ENCODE measurements at regions not wholly inside any gene's neighbourhood (a gene's known extent, or its start where the extent isn't known, plus 50 kb on each side); places are given as distances from the start of the nearest gene placed in this dataset.

DNA sequence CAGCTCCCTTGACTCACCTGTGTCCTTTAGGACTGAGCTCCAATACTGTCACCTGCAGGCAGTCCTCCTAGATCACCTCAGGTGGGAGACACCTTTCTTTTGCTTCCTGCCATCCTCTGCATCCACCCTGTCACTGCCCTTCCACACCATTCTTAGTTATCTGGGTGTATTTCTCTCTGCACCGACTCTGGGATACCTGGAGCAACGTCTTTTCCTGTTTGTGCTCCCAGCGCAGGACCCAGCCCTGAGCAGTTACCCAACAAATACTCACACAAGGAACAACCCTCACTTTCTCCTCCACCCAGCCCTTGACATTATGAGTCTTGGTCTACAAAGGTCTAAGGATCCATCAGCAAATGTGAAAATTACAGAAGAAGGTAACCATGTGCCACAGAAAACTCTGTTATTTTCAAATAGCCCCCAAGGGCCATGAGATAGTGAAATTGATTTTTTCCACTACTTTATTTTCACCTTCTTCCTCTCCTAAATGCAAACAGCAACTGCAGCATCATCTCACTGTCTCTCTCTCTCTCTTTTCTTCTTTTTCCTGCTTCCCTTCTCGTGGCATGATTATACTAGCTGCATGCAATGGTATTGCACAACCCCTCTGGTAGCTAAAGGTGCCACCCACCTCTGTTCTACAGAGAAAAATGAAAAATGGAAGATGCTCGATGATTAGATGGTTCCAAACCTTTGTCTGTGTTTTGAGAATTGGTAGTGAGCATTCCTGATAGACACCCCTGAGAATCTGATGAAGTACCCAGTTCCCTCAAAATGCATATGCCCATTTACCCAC is 89.0 kb downstream of the MIS18A start:
- Histone ChIP-seq H3K4me2 (ENCODE audit: control insufficient read depth, insufficient read depth) (no peak overlapping the region), H3K9ac (ENCODE audit: control insufficient read depth, insufficient read depth, low read length) (no peak overlapping the region), H4K20me1 (ENCODE audit: control insufficient read depth, insufficient read depth) (no peaks in the 10 kb centered on the region), H3K9me3 (replicated peaks; ENCODE audit: control insufficient read depth, insufficient read depth, low read length) (no peaks in the 10 kb centered on the region; the same call in 2 of the 3 replicates), H3K79me2 (ENCODE audit: control insufficient read depth, insufficient read depth, low read length) (no peaks in the 10 kb centered on the region), H3K4me3 (no peak overlapping the region), H2AFZ (ENCODE audit: control insufficient read depth, low read depth, low read length) (no peak overlapping the region), H3K27ac (ENCODE audit: control insufficient read depth, insufficient read depth) (no peak overlapping the region), H3K36me3 (ENCODE audit: control insufficient read depth in 2 of 2, insufficient read depth in 2 of 2, low read length in 1 of 2) (no peaks in the 10 kb centered on the region), H3K4me1 (ENCODE audit: control insufficient read depth, insufficient read depth, low read length) (peaks cover 5% of the 10 kb centered on the region; the same call in 1 of the 2 replicates), H3K27me3 (replicated peaks in 1 of 2; ENCODE audit: control insufficient read depth in 2 of 2, insufficient read depth in 2 of 2, low read length in 1 of 2) (no peaks in the 10 kb centered on the region)
- 33% methylated on average over 5 of the region's 5 CpGs for WGBS (ENCODE audit: insufficient coverage, insufficient replicate concordance, low lambda C conversion rate, missing lambda C conversion rate)
- SMC1A ChIA-PET (ENCODE audit: uncharacterized antibody, unreplicated experiment), result no interaction called here
- FAIRE-seq (no peak), ATAC-seq (no peak), DNase-seq (ENCODE audit: low read depth, low spot score) (no peak)
- in situ Hi-C loops (cut with MboI), result no loop called here
- no TSS peak for BruUV-seq (replicated peaks)
- CTCF ChIA-PET, result no interaction called here
- RAD21 ChIA-PET (ENCODE audit: unreplicated experiment), result no interaction called here
- intact Hi-C loops (cut with micrococcal nuclease; ENCODE audit: unreplicated experiment), result no loop called here
- POLR2A ChIA-PET, result no interaction called here
- TF ChIP-seq CEBPB (IDR thresholded peaks at IDR 0.05; ENCODE audit: borderline replicate concordance in 1 of 2, low read depth in 2 of 2, low read length in 2 of 2), result no peak
- no peak for TF ChIP-seq RFX5 (IDR thresholded peaks at IDR 0.05; ENCODE audit: low read depth, low read length)
- no peak for TF ChIP-seq STAT1 (conservative IDR thresholded peaks at IDR 0.05)
- TF ChIP-seq, protein P1, sequence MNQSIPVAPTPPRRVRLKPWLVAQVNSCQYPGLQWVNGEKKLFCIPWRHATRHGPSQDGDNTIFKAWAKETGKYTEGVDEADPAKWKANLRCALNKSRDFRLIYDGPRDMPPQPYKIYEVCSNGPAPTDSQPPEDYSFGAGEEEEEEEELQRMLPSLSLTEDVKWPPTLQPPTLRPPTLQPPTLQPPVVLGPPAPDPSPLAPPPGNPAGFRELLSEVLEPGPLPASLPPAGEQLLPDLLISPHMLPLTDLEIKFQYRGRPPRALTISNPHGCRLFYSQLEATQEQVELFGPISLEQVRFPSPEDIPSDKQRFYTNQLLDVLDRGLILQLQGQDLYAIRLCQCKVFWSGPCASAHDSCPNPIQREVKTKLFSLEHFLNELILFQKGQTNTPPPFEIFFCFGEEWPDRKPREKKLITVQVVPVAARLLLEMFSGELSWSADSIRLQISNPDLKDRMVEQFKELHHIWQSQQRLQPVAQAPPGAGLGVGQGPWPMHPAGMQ (IDR thresholded peaks at IDR 0.05; ENCODE audit: borderline replicate concordance), result no peak
- no peak for TF ChIP-seq CBX5 (IDR thresholded peaks at IDR 0.05; ENCODE audit: low read depth)
- TF ChIP-seq ETV6 (conservative IDR thresholded peaks at IDR 0.05 in 1 of 2, IDR thresholded peaks at IDR 0.05 in 1 of 2; ENCODE audit: borderline replicate concordance in 1 of 2, low read depth in 1 of 2), result no peak
- no peak for TF ChIP-seq JUND (IDR thresholded peaks at IDR 0.05; ENCODE audit: low read depth, low read length)
- TF ChIP-seq NRF1 (conservative IDR thresholded peaks at IDR 0.05; ENCODE audit: low read depth, low read length), result no peak
- TF ChIP-seq, protein P2, sequence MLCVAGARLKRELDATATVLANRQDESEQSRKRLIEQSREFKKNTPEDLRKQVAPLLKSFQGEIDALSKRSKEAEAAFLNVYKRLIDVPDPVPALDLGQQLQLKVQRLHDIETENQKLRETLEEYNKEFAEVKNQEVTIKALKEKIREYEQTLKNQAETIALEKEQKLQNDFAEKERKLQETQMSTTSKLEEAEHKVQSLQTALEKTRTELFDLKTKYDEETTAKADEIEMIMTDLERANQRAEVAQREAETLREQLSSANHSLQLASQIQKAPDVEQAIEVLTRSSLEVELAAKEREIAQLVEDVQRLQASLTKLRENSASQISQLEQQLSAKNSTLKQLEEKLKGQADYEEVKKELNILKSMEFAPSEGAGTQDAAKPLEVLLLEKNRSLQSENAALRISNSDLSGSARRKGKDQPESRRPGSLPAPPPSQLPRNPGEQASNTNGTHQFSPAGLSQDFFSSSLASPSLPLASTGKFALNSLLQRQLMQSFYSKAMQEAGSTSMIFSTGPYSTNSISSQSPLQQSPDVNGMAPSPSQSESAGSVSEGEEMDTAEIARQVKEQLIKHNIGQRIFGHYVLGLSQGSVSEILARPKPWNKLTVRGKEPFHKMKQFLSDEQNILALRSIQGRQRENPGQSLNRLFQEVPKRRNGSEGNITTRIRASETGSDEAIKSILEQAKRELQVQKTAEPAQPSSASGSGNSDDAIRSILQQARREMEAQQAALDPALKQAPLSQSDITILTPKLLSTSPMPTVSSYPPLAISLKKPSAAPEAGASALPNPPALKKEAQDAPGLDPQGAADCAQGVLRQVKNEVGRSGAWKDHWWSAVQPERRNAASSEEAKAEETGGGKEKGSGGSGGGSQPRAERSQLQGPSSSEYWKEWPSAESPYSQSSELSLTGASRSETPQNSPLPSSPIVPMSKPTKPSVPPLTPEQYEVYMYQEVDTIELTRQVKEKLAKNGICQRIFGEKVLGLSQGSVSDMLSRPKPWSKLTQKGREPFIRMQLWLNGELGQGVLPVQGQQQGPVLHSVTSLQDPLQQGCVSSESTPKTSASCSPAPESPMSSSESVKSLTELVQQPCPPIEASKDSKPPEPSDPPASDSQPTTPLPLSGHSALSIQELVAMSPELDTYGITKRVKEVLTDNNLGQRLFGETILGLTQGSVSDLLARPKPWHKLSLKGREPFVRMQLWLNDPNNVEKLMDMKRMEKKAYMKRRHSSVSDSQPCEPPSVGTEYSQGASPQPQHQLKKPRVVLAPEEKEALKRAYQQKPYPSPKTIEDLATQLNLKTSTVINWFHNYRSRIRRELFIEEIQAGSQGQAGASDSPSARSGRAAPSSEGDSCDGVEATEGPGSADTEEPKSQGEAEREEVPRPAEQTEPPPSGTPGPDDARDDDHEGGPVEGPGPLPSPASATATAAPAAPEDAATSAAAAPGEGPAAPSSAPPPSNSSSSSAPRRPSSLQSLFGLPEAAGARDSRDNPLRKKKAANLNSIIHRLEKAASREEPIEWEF (IDR thresholded peaks at IDR 0.05; ENCODE audit: insufficient replicate concordance, low read depth, low read length), result no peak
- TF ChIP-seq, protein P3, sequence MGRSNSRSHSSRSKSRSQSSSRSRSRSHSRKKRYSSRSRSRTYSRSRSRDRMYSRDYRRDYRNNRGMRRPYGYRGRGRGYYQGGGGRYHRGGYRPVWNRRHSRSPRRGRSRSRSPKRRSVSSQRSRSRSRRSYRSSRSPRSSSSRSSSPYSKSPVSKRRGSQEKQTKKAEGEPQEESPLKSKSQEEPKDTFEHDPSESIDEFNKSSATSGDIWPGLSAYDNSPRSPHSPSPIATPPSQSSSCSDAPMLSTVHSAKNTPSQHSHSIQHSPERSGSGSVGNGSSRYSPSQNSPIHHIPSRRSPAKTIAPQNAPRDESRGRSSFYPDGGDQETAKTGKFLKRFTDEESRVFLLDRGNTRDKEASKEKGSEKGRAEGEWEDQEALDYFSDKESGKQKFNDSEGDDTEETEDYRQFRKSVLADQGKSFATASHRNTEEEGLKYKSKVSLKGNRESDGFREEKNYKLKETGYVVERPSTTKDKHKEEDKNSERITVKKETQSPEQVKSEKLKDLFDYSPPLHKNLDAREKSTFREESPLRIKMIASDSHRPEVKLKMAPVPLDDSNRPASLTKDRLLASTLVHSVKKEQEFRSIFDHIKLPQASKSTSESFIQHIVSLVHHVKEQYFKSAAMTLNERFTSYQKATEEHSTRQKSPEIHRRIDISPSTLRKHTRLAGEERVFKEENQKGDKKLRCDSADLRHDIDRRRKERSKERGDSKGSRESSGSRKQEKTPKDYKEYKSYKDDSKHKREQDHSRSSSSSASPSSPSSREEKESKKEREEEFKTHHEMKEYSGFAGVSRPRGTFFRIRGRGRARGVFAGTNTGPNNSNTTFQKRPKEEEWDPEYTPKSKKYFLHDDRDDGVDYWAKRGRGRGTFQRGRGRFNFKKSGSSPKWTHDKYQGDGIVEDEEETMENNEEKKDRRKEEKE (IDR thresholded peaks at IDR 0.05), result no peak
- TF ChIP-seq HCFC1 (IDR thresholded peaks at IDR 0.05; ENCODE audit: low read length), result no peak
- TF ChIP-seq KDM1A (IDR thresholded peaks at IDR 0.05; ENCODE audit: borderline replicate concordance), result no peak
